NCI-H1694 treated with DMSO at 0.1 percent for 48 hours (cell line): ENCODE measurements at regions not wholly inside any gene's neighbourhood (a gene's known extent, or its start where the extent isn't known, plus 50 kb on each side); places are given as distances from the start of the nearest gene placed in this dataset.

ENCODE experiments used
- DNase-seq: peaks from one replicate; lab custom pipeline; 2025; lab: John Stamatoyannopoulos, UW

DNA sequence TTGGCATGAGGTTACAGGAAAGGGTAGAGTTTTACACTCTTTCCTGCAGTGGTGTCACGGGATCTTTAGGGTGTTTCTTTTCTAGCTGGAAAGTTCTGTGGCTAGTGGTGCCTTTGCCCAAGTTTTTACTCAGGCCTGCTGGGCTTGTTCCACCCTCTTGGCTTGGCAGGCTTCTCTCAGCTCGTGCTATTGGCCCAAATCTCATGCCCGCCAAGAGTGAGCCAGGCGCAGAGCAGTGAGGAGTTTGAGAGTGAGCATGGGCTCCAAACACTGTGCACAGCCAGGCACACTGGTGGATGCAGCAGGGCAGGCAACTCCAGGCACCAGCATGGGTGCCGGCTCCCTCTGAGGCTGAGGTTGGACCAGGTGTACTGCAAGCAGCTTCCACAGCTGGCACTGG lies 206.5 kb downstream of the SAMD5 start:
- no peak for DNase-seq

DNA sequence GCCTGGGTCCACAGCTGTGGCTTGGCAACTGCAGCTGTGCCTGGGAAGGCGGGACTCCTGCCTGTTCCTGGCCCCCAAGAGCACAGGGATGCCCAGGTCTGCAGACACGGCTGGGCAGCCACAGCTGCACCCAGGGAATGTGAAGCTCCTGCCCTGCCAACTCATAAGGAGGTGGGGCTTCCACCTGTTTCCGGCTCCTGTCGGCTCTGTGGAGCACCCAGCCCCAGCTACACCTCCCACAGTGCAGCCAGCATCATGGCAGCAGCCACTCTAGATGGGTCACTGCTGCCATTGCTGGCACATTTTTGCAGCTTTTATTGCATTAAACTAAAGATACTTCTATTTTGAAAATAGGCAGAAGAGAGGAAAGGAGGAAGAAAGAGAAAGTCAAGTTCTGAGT lies 207.9 kb downstream of the SAMD5 start:
- no peak for DNase-seq

DNA sequence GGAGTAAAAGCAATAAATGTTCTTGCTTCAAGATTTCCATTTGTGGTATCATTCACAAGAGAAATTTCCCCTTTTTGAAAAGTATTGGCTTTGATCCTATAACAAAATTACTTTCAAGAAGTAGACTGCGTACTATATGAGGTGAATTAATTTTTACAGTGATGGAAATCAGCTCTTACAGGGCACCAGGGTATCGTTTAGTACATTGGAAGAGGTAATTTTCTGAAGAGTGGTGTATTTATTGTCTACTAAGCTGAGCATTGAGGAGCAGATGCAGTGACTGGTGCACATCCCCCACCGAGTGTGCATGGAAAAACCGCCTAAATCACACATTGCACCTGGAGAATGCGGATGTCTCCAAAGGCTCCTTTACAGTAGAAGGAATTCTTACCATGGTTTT lies 209.5 kb downstream of the SAMD5 start:
- DNase-seq = no peak

DNA sequence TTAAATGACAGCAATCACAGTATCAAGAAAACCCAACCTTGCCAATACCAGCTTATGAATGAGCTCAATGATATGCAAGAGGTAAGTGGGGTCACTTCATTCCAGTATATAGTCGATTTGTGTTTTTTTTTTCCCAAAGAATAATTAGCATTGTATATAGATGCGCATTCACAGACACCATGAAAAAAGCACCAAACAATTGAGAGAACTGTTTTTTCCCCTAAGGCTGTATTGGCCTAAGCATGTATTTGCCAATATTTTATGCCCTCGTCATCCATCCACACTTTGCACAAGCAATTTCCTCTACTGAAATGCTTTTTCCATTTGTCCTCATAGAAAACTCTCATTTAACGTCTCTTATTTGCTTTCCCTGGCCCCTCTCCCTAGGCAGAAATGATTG lies 213.7 kb downstream of the SAMD5 start:
- no peak for DNase-seq

DNA sequence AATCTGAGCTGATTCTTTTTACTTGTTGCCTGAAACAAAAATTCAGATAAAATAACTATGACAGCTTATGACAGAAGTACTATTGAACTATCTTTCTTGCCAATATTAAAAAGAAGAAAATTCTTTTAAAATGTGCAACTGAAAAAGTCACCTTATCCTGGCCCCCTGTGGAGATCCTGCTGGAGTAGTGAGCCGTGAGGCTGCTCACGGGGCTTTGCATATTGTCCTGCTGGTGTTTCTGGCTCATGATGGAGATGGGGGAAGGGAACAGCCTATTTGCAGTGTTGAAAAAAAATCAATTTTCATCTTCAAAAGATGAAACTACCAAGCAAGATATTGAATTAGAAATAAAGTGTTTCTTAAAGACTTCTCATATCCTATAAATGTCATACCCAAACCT lies 216.0 kb downstream of the SAMD5 start:
- no peak for DNase-seq

DNA sequence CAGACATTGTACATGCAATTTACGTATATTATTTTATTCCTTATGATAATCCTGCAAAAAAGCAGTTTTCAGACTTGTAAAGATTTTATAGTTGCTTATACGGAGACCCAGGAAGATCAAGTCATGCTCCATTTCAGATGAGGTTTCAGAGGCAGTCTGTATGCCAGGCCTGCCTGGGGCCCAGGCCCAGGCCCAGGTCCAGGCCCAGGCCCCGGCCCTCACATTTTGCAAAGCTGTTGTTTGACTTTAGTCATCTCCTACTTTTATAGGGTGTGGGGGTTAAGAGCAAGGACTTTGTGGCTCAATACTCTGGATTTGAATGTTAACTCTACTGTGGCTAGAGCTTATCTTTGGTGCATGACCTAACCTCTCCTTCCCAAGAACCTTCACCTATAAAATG lies 217.9 kb downstream of the SAMD5 start:
- no peak for DNase-seq

DNA sequence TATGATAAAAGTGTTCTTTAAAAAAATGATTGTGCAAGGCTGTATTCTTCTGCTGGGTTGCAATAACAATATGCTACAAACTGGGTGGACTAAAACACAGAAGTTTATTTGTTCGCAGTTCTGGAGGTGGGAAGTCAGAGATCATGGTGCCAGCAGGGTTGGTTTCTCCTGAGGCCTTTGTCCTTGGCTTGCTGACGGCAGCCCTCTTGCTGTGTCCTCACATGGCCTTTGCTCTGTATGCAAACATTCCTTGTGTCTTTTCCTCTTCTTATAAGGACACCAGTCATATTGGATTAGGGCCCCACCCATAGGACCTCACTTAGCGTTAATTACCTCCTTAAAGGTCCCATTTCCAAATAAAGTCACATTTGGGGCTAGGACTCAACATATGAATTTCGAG lies 220.4 kb downstream of the SAMD5 start:
- no peak for DNase-seq

DNA sequence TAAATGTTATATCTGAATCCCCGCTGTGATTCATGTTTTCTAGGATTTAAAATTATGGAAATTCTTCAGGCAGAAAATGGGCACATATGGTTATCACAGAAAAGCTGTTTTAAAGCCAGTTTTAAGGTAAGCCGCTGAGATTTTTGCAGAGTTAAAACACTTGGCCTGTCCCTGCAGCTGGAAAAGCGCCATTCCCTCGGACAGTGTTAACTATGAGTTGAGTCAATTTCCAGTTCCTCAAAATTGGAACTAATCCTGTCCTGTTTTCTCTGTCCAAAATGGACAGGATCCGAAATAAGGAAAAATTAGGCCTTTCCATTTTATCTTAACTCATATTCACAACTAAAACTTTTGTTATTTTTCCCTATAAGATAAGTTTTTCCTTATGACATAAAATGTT lies 225.2 kb downstream of the SAMD5 start:
- DNase-seq = no peak

DNA sequence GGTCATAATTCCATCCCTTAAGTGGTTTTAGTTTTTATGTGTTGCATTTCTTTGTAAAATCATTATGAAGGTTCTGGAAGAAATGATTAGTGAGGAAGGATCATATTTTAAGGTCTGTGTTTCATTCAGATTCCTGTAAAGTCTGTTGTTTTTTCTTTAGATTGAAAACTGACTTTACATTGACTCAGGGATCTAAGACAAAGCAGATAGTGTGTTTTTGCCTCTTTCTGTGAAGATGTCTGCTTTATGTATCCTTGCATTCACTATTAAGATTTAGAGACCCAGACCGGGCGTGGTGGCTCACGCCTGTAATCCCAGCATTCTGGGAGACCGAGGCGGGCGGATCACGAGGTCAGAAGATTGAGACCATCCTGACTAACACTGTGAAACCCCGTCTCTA lies 225.7 kb downstream of the SAMD5 start:
- no peak for DNase-seq

DNA sequence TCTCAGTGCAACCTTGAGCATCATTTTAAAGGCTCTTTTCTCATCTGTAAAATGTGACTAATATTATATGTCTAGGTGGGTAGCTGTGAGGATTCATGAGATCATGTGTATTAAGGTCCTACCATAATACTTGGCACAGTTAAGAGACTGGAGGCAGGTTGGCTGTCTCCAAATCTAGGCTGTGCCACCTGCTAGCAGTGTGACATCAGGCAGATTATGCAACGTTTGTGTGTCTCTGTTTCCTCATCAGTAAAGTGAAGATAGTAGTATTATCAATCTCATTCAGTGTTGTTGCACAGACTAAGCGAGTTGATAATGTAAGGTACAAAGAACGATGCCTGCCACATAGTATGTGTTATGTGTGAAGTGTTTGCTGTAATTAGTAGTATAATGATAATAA lies 227.4 kb downstream of the SAMD5 start:
- DNase-seq = no peak

DNA sequence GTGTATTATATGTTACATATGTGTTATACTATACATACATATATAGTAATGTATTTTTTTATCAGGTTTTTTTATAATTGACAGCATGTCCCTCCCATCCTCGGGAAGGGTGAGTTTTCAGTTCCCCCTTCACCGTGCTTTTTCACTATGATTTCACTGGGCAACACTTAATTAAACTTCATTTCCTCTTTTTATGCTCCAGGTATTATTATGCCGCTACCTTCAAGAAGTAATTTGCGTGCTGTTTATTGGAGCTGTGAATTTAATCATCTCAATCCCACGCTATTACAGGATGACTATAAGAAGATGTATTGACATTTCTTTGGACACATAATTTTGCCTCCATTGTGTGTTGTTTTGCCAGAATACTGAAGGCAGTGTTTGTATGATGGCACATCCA lies 228.6 kb downstream of the SAMD5 start:
- no peak for DNase-seq

DNA sequence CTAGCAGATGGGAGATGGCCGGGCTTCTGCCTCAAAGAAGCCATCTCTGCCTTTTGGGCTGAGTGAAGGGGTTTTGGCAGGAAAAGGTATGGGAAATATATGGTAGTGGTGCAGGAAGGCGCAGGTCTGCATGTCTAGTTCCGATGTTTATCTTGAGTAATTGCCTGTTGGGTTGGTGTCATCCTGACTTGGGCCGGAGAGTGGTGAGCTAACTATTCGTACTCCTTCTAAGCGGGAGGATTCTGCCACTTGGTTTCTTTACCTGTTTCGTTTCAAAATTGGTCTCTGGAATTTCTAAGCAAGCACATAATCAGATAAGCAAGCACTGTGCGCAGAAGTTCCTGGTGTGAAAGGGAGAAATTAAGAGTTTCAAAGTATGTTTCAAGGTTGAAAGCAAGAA lies 229.6 kb downstream of the SAMD5 start:
- DNase-seq = no peak

DNA sequence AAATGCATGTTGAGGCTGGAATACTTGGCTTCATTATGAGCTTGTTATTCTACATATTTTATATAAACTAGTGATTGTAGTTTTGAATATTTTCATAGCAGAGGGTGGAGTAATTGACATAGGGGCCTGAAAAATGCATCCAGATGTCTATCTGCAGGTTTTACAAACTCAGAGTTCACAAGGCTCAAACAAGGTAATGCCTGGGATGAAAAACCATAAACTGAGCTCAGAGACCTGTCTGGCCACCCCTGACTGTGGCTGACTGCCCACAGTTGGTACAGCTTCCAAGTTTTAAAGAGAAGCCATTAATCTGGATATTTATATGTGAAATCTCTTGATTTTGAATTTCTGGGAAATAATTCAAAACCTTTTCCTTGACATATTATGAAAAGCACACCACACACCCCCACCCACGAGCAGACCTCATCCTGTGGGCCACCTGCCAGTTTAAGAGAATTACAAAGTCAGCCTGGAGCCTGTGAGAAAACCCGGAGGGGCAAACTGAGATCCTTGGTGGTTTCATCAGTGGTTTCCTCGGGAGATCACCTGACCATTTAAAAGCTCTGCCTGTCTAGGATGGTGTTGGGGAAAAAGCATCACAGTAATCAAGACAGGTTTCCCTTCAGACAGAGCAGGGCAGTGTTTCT lies 230.1 kb downstream of the SAMD5 start:
- no peak for DNase-seq

DNA sequence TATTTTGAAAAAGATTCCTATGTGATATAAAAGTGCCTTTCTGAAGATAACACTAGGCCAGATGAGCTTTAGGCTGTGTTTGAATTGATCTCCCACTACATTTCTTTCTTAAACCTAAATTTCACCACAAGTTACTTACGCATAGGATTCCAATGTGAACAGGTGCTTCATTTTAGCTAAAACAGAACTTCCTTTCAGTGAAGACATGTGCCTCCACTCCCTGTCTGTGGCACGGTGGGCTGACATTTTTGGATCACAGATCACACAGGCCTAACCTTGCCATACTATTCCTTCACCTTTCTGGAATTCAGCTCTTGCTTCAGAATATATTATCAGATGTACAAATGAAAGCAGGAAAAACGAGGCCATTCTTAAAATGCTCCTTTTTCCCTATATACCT lies 231.8 kb downstream of the SAMD5 start:
- DNase-seq = no peak

DNA sequence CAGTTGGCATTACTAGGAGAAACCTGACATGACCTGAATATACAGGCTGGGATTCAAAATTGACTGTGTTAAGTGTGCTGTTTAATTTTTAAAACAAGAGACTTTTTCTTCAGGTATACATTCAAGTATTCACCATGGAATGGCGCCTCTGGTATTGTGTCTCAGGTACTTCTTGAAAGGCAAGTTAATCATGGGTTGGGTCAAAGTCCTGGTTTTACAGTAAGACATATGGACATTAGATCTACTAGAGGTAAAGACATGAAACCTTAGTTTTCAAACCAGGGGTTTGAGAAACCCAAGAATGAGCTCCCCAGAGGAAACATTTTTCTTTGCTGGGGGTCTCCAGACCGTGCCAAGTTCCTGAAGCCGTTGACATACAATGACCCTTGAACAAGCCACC lies 232.4 kb downstream of the SAMD5 start:
- no peak for DNase-seq

DNA sequence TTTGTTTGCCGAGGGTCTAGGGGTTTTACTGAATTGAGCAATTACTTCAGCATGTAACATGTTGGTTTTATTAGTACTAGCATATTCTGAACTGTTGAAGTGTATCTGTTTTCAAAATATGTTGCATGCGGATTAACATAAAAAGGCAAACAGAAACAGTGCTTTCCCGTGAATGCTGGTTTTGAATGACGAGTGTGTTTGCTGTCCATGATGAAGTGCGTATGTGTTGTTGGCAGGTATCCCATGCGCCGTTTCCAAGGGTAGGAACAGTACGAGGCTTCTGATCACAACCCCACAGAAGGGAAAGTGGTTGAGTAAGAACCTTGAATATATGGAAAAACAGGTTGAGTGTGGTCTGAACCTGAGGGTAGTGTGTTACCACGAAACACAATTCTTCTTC lies 232.9 kb downstream of the SAMD5 start:
- DNase-seq = no peak

DNA sequence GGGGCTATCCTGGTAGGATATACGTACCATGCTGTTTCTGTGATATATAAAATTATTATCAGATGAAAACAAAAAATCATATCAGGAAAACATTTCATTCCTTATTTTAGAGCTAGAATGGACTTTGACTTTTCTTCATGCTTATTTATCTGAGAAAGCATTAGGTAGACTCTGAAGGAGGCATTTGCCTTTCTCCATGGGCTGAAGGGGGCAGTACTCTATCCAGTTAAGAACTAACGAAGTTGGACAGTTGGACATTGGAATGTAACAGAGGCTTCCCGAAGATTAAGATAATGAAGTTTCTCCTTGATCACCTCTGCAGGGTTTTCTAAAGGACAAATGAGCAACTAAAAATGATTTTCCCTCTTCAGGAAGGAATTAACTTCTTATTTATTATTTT lies 233.9 kb downstream of the SAMD5 start:
- no peak for DNase-seq

DNA sequence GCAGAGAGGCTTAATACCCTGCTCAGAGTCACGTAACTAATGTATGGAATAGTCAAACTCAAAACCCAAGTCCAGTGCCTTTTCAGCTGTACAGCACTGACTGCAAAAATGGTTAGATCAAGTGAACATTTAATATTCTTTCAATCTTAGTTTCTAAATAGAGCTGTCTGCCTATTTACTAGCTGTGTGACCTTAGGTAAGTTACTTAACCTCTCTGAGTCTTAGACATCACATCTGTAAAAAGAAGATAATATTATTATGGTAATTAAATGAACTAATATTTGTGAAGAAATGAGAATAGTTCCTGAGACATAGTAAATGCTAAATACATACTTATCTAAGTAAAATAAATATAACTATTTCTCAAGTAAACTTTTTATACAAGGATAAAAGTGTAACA lies 235.5 kb downstream of the SAMD5 start:
- DNase-seq = no peak

DNA sequence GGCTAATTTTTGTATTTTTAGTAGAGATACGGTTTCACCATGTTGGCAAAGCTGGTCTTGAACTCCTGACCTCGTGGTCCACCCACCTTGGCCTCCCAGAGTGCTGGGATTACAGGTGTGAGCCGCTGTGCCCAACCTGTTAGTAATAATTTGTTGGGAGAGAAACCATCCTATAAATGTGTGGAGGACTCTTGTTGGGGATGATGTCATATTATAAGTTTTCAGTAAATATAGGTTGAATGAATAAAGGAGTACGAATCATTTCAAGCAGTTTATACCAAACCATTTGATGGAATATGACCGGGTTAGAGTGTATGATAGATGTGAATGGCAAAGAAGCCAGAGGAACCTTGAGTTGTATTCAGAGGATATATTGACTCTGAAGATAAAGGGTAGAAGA lies 240.8 kb downstream of the SAMD5 start:
- no peak for DNase-seq

DNA sequence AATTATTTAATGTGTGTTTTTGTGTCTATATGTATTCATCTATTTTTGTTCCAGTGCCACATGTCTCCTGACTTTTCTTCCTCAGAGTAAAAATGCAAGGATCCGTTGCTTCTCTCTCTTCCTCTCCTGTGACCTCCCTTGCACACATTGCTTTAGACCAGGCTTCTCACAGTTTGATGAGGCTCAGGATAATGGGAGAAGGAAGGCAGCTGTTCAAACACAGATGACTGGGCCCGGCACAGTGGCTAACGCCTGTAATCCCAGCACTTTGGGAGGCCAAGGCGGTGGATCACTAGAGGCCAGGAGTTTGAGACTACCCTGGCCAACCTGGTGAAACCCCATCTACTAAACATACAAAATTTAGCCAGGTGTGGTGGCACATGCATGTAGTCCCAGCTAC lies 241.9 kb downstream of the SAMD5 start:
- no peak for DNase-seq

DNA sequence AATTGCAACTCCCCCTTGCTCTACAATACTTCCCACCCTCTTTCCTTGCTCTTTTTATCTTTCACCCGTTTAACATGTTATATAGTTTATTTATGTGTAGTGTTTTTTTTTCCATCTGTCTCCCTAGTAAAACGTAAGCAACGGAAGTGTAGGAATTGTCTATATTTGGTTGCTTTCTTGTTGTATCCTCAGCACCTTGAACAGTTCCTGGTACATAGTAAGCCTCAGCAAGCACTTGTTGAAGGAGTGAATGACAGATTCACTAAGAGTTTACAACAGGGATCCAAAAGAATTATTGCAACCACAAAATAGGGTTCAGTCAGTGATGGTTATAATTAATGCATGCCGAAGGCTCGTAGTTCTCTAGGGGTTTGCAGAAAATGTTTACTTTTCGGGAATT lies 242.7 kb downstream of the SAMD5 start:
- DNase-seq = no peak

DNA sequence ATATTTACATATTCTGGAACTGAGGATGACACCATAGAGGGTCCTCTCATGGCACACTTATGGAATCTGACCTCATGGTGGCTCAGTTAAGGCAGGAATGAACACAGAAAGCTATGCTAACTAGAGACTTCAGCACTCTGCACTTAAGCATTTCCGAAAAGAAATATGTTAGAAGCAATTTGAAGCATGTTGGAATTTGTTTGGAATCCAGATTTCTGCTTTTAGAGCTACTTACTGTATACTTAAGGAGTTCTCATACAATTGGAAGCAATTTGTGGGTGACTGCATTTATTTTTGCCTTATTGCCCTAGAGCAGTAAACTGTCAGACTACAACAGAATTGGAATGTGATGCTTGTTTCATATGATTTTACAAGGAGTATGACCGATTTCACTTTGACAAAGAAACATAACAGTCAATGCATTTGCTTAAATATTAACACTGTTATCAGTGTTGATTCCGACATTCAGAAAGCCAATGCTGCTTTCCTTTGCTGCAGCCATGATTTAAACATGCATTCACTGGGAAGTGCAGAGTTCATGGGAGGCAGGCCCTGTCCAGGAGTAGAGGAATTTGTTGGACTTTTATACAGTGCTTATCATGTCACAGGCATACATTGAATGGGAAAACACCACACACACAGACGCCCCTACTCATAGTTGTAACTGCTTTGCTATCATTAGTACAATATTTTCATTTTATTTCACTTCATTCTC lies 244.4 kb downstream of the SAMD5 start:
- no peak for DNase-seq

DNA sequence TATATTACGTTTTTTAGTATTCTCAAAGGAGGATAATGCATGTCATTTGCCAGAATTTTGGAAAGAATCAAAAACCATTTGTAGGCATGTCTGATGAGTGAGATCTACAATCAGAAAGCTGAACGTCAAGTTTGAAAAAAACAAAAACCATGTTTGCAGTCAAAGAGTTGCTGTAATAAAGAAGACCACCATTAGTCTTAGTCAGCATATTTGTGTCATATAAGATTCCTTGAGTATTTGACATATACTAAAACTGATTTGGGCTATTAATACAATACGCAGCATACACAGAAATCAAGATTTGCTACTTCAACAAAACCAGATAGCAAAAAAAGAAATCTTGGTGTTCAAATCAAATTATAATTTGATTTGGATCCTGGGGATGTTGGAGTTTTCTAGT lies 247.5 kb downstream of the SAMD5 start:
- DNase-seq = no peak

DNA sequence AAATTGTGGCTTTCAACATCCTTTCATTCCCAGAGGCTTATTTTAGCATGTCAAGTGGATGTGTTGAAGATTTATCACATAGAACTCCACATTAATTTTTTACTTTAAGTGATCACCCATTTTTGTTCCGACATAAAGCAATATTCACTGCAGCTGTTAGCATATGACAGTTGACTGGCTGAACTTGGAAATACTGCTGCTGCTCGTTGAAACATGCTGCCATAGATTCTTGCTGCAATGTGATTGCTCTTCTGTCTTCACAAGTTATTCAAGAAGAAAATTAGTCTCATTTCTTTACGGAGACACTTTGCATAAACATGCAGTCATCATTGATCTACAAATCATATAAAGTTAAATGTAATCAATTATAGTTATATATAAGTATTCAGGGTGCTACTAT lies 248.4 kb downstream of the SAMD5 start:
- DNase-seq = no peak
